ENCODE measurements at regions not wholly inside any gene's neighbourhood (a gene's known extent, or its start where the extent isn't known, plus 50 kb on each side); places are given as distances from the start of the nearest gene placed in this dataset.

DNA sequence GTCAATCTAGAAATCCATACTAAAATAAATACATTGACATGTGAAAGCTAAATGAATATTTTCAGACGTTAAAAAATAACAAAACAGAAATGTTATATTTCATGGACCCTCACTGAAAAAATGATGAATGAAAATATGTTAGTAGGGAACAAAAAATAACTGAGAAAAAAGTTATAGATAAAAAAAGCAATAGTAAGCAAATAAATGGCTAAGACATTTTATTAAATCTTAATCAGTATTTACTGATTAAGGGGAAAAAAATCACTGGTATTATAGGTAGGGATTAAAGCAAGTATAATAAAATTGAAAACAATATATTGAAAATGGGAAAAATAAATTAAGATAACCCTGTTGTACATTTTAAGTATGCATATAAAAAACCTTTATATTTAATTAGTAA lies 468.1 kb upstream of the MANEA start (continued):
- TF ChIP-seq CUX1 (IDR thresholded peaks at IDR 0.05; ENCODE audit: insufficient replicate concordance, low read depth, low read length), result no peak
- no peak for TF ChIP-seq NKRF (conservative IDR thresholded peaks at IDR 0.05)
- no peak for TF ChIP-seq NR2C1 (IDR thresholded peaks at IDR 0.05)
- TF ChIP-seq STAT3 (IDR thresholded peaks at IDR 0.05; ENCODE audit: low read depth, low read length), result no peak
- TF ChIP-seq MTA3 (IDR thresholded peaks at IDR 0.05; ENCODE audit: borderline replicate concordance, low read length), result no peak
- TF ChIP-seq SPI1 (IDR thresholded peaks at IDR 0.05; ENCODE audit: borderline replicate concordance, insufficient read depth, low read depth, low read length), result no peak
- no peak for TF ChIP-seq TCF12 (IDR thresholded peaks at IDR 0.05; ENCODE audit: low read depth, low read length)
- TF ChIP-seq SREBF2 (IDR thresholded peaks at IDR 0.05; ENCODE audit: low read length), result no peak
- no peak for TF ChIP-seq BHLHE40 (IDR thresholded peaks at IDR 0.05; ENCODE audit: borderline replicate concordance in 1 of 2, low read depth in 2 of 2, low read length in 1 of 2)
- no peak for TF ChIP-seq IRF5 (IDR thresholded peaks at IDR 0.05; ENCODE audit: borderline replicate concordance)

Measured in GM12878 (cell line).